Testis (tissue), 2 donors: ENCODE measurements at regions not wholly inside any gene's neighbourhood (a gene's known extent, or its start where the extent isn't known, plus 50 kb on each side); places are given as distances from the start of the nearest gene placed in this dataset.

Experiments used
- DNase-seq: peaks from one replicate; pipeline ENCODE4 v3.0.0-alpha.2; 2019
- H3K27ac ChIP-seq, 2 donors: fragments of 200-600 bp; sonication (generic); one replicate each; pipeline ENCODE4 v1.5.1; 2019
- H3K27me3 ChIP-seq: fragments of 200-600 bp; sonication (generic); one replicate; pipeline ENCODE4 v1.5.1; 2019
- H3K36me3 ChIP-seq: fragments of 200-600 bp; sonication (generic); one replicate; pipeline ENCODE4 v1.5.1; 2017; ENCODE audit warnings: low read depth; ENCODE audit errors: missing control alignments
- H3K4me1 ChIP-seq: fragments of 200-600 bp; sonication (generic); one replicate; pipeline ENCODE4 v1.5.1; 2019
- H3K4me3 ChIP-seq, 2 donors: fragments of 200-600 bp; sonication (generic); one replicate each; pipeline ENCODE4 v1.5.1; 2017 to 2019
- H3K9me3 ChIP-seq: fragments of 200-600 bp; sonication (generic); one replicate; pipeline ENCODE4 v1.5.1; 2017
- POLR2A ChIP-seq: fragments of 450-650 bp; IDR thresholded peaks from one replicate; pipeline ENCODE4 v1.6.1; 2017; ENCODE audit warnings: antibody characterized with exemption, mild to moderate bottlenecking, moderate library complexity
- WGBS, 2 donors: methylation state at CpG; one replicate each; pipeline ENCODE4 v1.1.5; 2018; 5-methylcytosine and 5-hydroxymethylcytosine counted together
- intact Hi-C: fragments of 100-400 bp; cut with DNase I; formaldehyde crosslinking; loops from one replicate; pipeline ENCODE4 v1.15.1; 2023; ENCODE audit warnings: low total_unique reads
- TF ChIP-seq, protein P1 (sequence below), 3 experiments: fragments of 450-650 bp in 2 of 3; fragments of 200-600 bp in 1 of 3; sonication (generic) in 1 of 3; IDR thresholded peaks; one replicate each; pipeline ENCODE4 v1.5.1; 2016 to 2019; ENCODE audit warnings: antibody characterized with exemption in 3 of 3, mild to moderate bottlenecking in 2 of 3, moderate library complexity in 1 of 3

DNA sequence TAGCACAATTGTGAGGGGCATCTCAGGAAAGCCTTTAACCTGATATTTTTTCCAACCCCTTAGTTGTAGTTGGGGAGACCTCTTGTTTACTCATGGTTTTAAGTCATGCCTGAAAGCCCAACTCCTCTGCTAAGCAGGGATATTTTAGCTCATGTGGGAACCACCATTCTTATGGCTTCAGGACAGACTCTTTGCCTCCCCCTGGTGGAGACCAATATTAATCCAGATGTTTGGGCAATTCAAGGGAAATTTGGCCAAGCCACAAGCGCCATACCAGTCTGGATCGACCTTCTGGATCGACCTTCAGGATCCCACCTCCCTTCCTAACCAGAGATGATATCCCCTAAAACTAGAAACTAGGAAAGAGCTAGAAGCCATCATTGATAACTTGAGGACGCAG is 211.2 kb downstream of the C6orf118 start:
- no peak for DNase-seq
- TF ChIP-seq, protein P1, sequence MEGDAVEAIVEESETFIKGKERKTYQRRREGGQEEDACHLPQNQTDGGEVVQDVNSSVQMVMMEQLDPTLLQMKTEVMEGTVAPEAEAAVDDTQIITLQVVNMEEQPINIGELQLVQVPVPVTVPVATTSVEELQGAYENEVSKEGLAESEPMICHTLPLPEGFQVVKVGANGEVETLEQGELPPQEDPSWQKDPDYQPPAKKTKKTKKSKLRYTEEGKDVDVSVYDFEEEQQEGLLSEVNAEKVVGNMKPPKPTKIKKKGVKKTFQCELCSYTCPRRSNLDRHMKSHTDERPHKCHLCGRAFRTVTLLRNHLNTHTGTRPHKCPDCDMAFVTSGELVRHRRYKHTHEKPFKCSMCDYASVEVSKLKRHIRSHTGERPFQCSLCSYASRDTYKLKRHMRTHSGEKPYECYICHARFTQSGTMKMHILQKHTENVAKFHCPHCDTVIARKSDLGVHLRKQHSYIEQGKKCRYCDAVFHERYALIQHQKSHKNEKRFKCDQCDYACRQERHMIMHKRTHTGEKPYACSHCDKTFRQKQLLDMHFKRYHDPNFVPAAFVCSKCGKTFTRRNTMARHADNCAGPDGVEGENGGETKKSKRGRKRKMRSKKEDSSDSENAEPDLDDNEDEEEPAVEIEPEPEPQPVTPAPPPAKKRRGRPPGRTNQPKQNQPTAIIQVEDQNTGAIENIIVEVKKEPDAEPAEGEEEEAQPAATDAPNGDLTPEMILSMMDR (IDR thresholded peaks at IDR 0.05): peak in 1 of 3 experiments; percentile 18
- no peak for TF ChIP-seq POLR2A
- Histone ChIP-seq H3K27ac (no peak overlapping the region), H3K36me3 (no peaks in the 10 kb centered on the region), H3K4me1 (no peaks in the 10 kb centered on the region), H3K9me3 (no peaks in the 10 kb centered on the region), H3K27me3 (no peaks in the 10 kb centered on the region), H3K4me3 (no peak overlapping the region)
- intact Hi-C loops: no loop called here
- WGBS, 2 donors: 84 to 90% methylated on average over 4 of the region's 4 CpGs

DNA sequence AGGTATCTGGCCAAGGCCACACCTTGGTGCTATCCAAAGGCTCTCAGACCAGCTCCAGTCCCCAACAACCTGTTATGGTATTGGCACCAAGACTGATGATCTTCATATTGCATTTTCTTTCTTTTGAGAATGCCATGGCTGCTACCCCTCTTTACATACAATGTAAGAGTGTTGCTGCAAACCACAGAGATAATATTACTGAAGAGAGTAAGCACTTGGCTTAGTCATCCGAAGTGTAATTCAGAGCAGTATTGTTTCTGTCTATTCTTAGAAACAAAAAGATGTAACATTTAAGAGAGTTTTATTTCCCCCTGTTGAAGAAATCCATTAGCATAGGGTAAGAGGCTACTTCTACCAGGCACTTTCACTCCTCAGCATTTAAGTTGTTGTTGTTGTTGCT is 212.5 kb downstream of the C6orf118 start:
- intact Hi-C loops: no loop called here
- no peak for TF ChIP-seq POLR2A
- TF ChIP-seq, protein P1 (IDR thresholded peaks at IDR 0.05): no peak
- no peak for DNase-seq
- WGBS, 2 donors: 27 to 48% methylated on average over 1 of the region's 1 CpG
- no peaks in the 10 kb centered on the region for H3K9me3 ChIP-seq
- H3K4me1 ChIP-seq: no peaks in the 10 kb centered on the region
- H3K36me3 ChIP-seq: no peaks in the 10 kb centered on the region
- no peak overlapping the region for H3K27ac ChIP-seq
- no peak overlapping the region for H3K4me3 ChIP-seq
- no peaks in the 10 kb centered on the region for H3K27me3 ChIP-seq

DNA sequence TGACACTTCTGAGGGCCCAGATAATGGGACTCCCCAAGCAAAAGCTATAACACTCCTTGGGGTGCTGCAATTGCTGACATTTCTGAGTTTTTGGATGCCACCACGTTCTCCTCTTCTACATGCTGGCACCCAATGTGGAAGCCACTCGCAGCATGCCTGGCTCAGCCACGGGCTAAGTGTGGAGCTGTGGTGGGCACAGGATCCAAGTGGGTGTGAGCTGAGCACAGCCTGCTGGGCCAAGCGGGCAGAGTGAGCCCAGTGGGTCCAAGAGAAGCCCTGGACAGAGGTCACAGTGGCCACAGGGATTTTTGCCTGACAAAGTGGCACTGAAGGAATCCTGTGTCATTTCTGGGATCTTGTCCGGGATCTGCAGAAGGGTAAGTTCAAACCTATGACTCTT is 213.2 kb downstream of the C6orf118 start:
- H3K4me3 ChIP-seq: no peak overlapping the region
- no peaks in the 10 kb centered on the region for H3K9me3 ChIP-seq
- TF ChIP-seq, protein P1 (IDR thresholded peaks at IDR 0.05): no peak
- no peak for TF ChIP-seq POLR2A
- DNase-seq: no peak
- no peaks in the 10 kb centered on the region for H3K36me3 ChIP-seq
- no peaks in the 10 kb centered on the region for H3K4me1 ChIP-seq
- WGBS, 2 donors: 86 to 88% methylated on average over 5 of the region's 5 CpGs
- intact Hi-C loops: no loop called here
- no peaks in the 10 kb centered on the region for H3K27me3 ChIP-seq
- H3K27ac ChIP-seq: no peak overlapping the region

DNA sequence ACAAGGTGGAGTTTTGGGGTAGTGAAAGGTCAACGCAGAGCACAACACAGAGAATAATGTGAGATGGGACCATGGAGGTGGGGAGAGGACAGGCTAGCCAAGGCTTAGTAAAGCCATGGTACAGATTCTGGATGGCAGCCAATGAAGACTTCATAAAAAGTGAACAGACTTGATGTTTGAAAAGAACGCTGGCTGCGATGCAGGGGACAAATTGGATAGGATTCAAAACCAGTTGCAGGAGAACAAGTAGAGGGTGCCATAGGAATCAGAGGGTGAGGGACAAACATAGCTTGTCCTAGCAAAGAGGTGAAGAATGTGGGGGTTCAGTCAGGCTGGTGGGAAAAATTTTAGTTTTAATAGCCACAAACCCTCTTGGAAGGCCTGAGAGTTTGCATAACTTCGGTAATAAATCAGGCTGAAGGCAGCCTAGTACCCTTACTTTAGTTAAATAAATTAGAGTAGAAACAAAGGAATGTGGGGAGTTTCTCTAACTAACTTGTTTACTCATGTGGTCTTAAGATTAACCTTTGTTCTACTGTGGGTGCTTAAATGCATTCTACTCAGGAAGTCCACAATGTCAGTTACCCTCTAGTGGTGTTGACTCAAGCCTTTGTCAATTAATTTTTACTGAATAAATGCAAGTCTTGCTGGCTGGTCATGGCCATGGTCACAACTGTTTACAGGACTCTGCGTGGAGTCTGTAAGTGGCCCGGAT is 216.4 kb downstream of the C6orf118 start:
- H3K9me3 ChIP-seq: no peaks in the 10 kb centered on the region
- no peak overlapping the region for H3K27ac ChIP-seq
- TF ChIP-seq, protein P1 (IDR thresholded peaks at IDR 0.05): no peak
- TF ChIP-seq POLR2A: no peak
- intact Hi-C loops: no loop called here
- DNase-seq: no peak
- H3K4me3 ChIP-seq: no peak overlapping the region
- H3K27me3 ChIP-seq: no peaks in the 10 kb centered on the region
- 88 to 92% methylated on average over 6 of the region's 6 CpGs for WGBS, 2 donors
- H3K4me1 ChIP-seq: no peaks in the 10 kb centered on the region
- H3K36me3 ChIP-seq: no peaks in the 10 kb centered on the region
